DND-41 (cell line): ENCODE measurements at regions not wholly inside any gene's neighbourhood (a gene's known extent, or its start where the extent isn't known, plus 50 kb on each side); places are given as distances from the start of the nearest gene placed in this dataset.

Source experiments
- ATAC-seq: fragments of 200-7000 bp; cut with Tn5 transposase; 3 replicates; pipeline ENCODE4 v1.9.1; 2021; ENCODE audit warnings: low read depth; ENCODE audit not compliant: insufficient read depth
- DNase-seq: peaks from one replicate; pipeline ENCODE4 v3.0.0-alpha.2; 2020
- H2AFZ ChIP-seq: 2 replicates; pipeline ENCODE4 v1.6.0; 2012; ENCODE audit warnings: low read depth, low read length
- H3K27ac ChIP-seq: 2 replicates; pipeline ENCODE4 v1.5.1; 2012; ENCODE audit warnings: low read length, inconsistent platforms
- H3K27me3 ChIP-seq: fragments of 200-600 bp; sonication (generic); 2 replicates; pipeline ENCODE4 v1.6.0; 2012; ENCODE audit warnings: low read length, mild to moderate bottlenecking, inconsistent platforms; ENCODE audit not compliant: insufficient read depth, poor library complexity
- H3K36me3 ChIP-seq: 2 replicates; pipeline ENCODE4 v1.5.1; 2012; ENCODE audit warnings: low read length, inconsistent platforms; ENCODE audit not compliant: insufficient read depth
- H3K4me1 ChIP-seq: 2 replicates; pipeline ENCODE4 v1.5.1; 2012; ENCODE audit warnings: mild to moderate bottlenecking, low read length; ENCODE audit not compliant: insufficient read depth
- H3K4me2 ChIP-seq: 2 replicates; pipeline ENCODE4 v1.6.0; 2012; ENCODE audit warnings: mild to moderate bottlenecking, moderate library complexity, low read length, inconsistent platforms; ENCODE audit not compliant: insufficient read depth
- H3K4me3 ChIP-seq, 2 experiments: fragments of 200-600 bp in 1 of 2; shearing (Covaris generic) in 1 of 2; 2 replicates each; pipeline ENCODE4 v1.5.1; 2012 to 2016; ENCODE audit warnings: inconsistent platforms in 2 of 2, low read length in 2 of 2, mild to moderate bottlenecking in 2 of 2, low read depth in 1 of 2, moderate library complexity in 1 of 2
- H3K79me2 ChIP-seq: 2 replicates; pipeline ENCODE4 v1.6.0; 2012; ENCODE audit warnings: low read length, inconsistent platforms; ENCODE audit not compliant: insufficient read depth
- H3K9ac ChIP-seq: 2 replicates; pipeline ENCODE4 v1.6.0; 2012; ENCODE audit warnings: low read depth, mild to moderate bottlenecking, inconsistent platforms, low read length, moderate library complexity
- H3K9me3 ChIP-seq: 2 replicates; pipeline ENCODE4 v1.5.1; 2012; ENCODE audit warnings: low read length, moderate library complexity, mild to moderate bottlenecking, inconsistent platforms; ENCODE audit not compliant: insufficient read depth, severe bottlenecking
- H4K20me1 ChIP-seq: 2 replicates; pipeline ENCODE4 v1.6.0; 2012; ENCODE audit warnings: low read length; ENCODE audit not compliant: insufficient read depth
- CTCF ChIP-seq: IDR thresholded peaks from 2 replicates; pipeline ENCODE4 v1.5.1; 2012; ENCODE audit warnings: borderline replicate concordance, low read length, moderate library complexity, mild to moderate bottlenecking; ENCODE audit not compliant: poor library complexity, severe bottlenecking; ENCODE audit errors: extremely low read depth
- EZH2 ChIP-seq: IDR thresholded peaks from 3 replicates; pipeline ENCODE4 v1.6.1; 2012; ENCODE audit warnings: borderline replicate concordance, low read depth, mild to moderate bottlenecking, moderate library complexity, low read length, inconsistent platforms; ENCODE audit not compliant: severe bottlenecking

- H2AFZ ChIP-seq, result no peak overlapping the region
- no peak overlapping the region for H3K9ac ChIP-seq
- H3K27ac ChIP-seq, result no peak overlapping the region
- no peaks in the 10 kb centered on the region for H4K20me1 ChIP-seq
- no peak overlapping the region for H3K4me2 ChIP-seq
- ATAC-seq, result no peak
- H3K79me2 ChIP-seq, result no peaks in the 10 kb centered on the region
- H3K27me3 ChIP-seq, result no peaks in the 10 kb centered on the region
- no peak for DNase-seq
- no peaks in the 10 kb centered on the region for H3K36me3 ChIP-seq
- H3K4me1 ChIP-seq, result no peaks in the 10 kb centered on the region
- no peak overlapping the region for H3K4me3 ChIP-seq
- no peaks in the 10 kb centered on the region for H3K9me3 ChIP-seq
- no peak for TF ChIP-seq CTCF
- TF ChIP-seq EZH2, result no peak
Measured at GRCh38 chr20:20896606-20897005, 184.2 kb upstream of the RALGAPA2 start.

GRCh38 chr20:20895537-20895936 is 183.1 kb upstream of the RALGAPA2 start:
- Histone ChIP-seq H3K9me3 (no peaks in the 10 kb centered on the region), H3K27ac (no peak overlapping the region)
- TF ChIP-seq EZH2, result no peak

GRCh38 chr20:20894753-20895152 is 182.3 kb upstream of the RALGAPA2 start:
- Histone ChIP-seq H3K27ac (no peak overlapping the region), H2AFZ (no peak overlapping the region), H3K36me3 (no peaks in the 10 kb centered on the region), H3K4me2 (no peak overlapping the region), H3K9me3 (no peaks in the 10 kb centered on the region), H3K27me3 (no peaks in the 10 kb centered on the region), H3K4me3 (no peak overlapping the region), H3K79me2 (no peaks in the 10 kb centered on the region), H3K4me1 (no peaks in the 10 kb centered on the region), H3K9ac (no peak overlapping the region), H4K20me1 (no peaks in the 10 kb centered on the region)
- TF ChIP-seq EZH2, result no peak
- TF ChIP-seq CTCF, result no peak
- ATAC-seq (no peak), DNase-seq (no peak)

More at GRCh38 chr20:20895537-20895936, 183.1 kb upstream of the RALGAPA2 start:
- ATAC-seq, result no peak
- Histone ChIP-seq H3K4me1 (no peaks in the 10 kb centered on the region), H3K4me3 (no peak overlapping the region), H3K36me3 (no peaks in the 10 kb centered on the region), H3K79me2 (no peaks in the 10 kb centered on the region), H4K20me1 (no peaks in the 10 kb centered on the region), H3K9ac (no peak overlapping the region), H2AFZ (no peak overlapping the region), H3K4me2 (no peak overlapping the region), H3K27me3 (no peaks in the 10 kb centered on the region)
- DNase-seq, result no peak

- no peak overlapping the region for H3K4me2 ChIP-seq
- no peaks in the 10 kb centered on the region for H3K36me3 ChIP-seq
- ATAC-seq, result no peak
- TF ChIP-seq CTCF (no peak), EZH2 (no peak)
- no peaks in the 10 kb centered on the region for H3K9me3 ChIP-seq
- no peak overlapping the region for H3K9ac ChIP-seq
- H3K27me3 ChIP-seq, result no peaks in the 10 kb centered on the region
- no peak for DNase-seq
- H2AFZ ChIP-seq, result no peak overlapping the region
- H3K27ac ChIP-seq, result no peak overlapping the region
- no peak overlapping the region for H3K4me3 ChIP-seq
- H4K20me1 ChIP-seq, result no peaks in the 10 kb centered on the region
- no peaks in the 10 kb centered on the region for H3K4me1 ChIP-seq
- H3K79me2 ChIP-seq, result no peaks in the 10 kb centered on the region
Measured at GRCh38 chr20:20894280-20894679, 181.8 kb upstream of the RALGAPA2 start.
